ENCODE measurements at regions not wholly inside any gene's neighbourhood (a gene's known extent, or its start where the extent isn't known, plus 50 kb on each side); places are given as distances from the start of the nearest gene placed in this dataset.

DNA sequence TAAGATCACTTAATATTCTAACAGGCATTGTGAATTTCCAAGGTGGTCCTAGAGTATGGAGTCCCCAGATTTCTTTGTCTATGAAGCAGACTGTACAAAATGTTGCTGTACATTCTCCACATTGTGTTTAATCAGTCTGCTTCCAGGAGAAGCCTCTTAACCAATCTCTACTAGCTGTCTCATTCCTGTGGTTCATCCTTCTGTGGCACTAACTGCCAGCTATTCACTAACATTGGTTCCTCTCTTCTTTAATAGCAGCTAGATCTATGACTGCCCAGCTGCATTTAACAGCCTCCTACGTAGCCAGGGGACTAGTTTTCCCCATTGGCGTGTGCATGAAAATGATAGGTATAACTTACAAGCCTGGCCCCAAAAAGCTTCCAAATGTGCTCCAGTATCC lies 395.4 kb downstream of the SAMD5 start:
- no peak overlapping the region for H2AK5ac ChIP-seq (ENCODE audit: low read depth, low read length)
- no peak overlapping the region for H3K4ac ChIP-seq (ENCODE audit: low read depth, low read length)
- TF ChIP-seq POLR2A (IDR thresholded peaks at IDR 0.05; ENCODE audit: low read depth, low read length): no peak
- no peaks in the 10 kb centered on the region for H3K9me1 ChIP-seq (ENCODE audit: insufficient read depth, low read length)
- no peak overlapping the region for H4K8ac ChIP-seq (ENCODE audit: low read depth in 2 of 2, low read length in 2 of 2)
- ATAC-seq (ENCODE audit: low read depth): no peak
- no TSS peak for BruUV-seq (replicated peaks)
- no peak overlapping the region for H3K18ac ChIP-seq (ENCODE audit: low read depth, low read length)
- no peaks in the 10 kb centered on the region for H4K20me1 ChIP-seq (ENCODE audit: insufficient read depth, low read length)
- no peak overlapping the region for H2BK5ac ChIP-seq (ENCODE audit: low read depth, low read length, poor library complexity, severe bottlenecking)
- in situ Hi-C loops (cut with MboI; ENCODE audit: low sequenced_read_pairs): no loop called here
- H2AK9ac ChIP-seq (replicated peaks; ENCODE audit: low read depth, low read length, poor library complexity): no peak overlapping the region
- WGBS, 2 experiments (ENCODE audit: extremely low coverage in 2 of 2, insufficient read length in 1 of 2): 100% methylated on average over 1 of the region's 2 CpGs; no CpG with 5 or more reads in 1 of the 2 experiments
- no peak overlapping the region for H3K4me3 ChIP-seq (ENCODE audit: insufficient read depth, low read depth, low read length)
- H3K9ac ChIP-seq (ENCODE audit: low read depth, low read length): no peak overlapping the region
- no peak overlapping the region for H3K27ac ChIP-seq (ENCODE audit: insufficient read depth, low read length)
- H3K9me3 ChIP-seq (ENCODE audit: control insufficient read depth, insufficient read depth, low read length): no peaks in the 10 kb centered on the region
- H2BK20ac ChIP-seq (ENCODE audit: low read depth, low read length): no peak overlapping the region
- H4K91ac ChIP-seq (ENCODE audit: insufficient read depth, low read depth, low read length): no peak overlapping the region
- no peak overlapping the region for H2AFZ ChIP-seq (replicated peaks; ENCODE audit: low read length, poor library complexity)
- H3K4me1 ChIP-seq (ENCODE audit: control insufficient read depth, insufficient read depth, low read length): no peaks in the 10 kb centered on the region
- H4K5ac ChIP-seq (ENCODE audit: low read depth, low read length): no peak overlapping the region
- intact Hi-C loops (cut with micrococcal nuclease): no loop called here
- H3K27me3 ChIP-seq (ENCODE audit: control insufficient read depth, insufficient read depth, low read length): no peaks in the 10 kb centered on the region
- no peak overlapping the region for H3K14ac ChIP-seq (replicated peaks; ENCODE audit: low read depth, low read length)
- no peak overlapping the region for H3K56ac ChIP-seq (ENCODE audit: extremely low read depth, insufficient read depth, low read length)
- POLR2A ChIA-PET (ENCODE audit: unreplicated experiment): no interaction called here
- CTCF ChIA-PET: interaction anchor here (0.6 to 0.7 kb wide), 2 partner anchors 209 to 231 kb away, joined by 3 to 4 read pairs; no protein-coding TSS in a partner anchor
- H3K36me3 ChIP-seq (ENCODE audit: control insufficient read depth, insufficient read depth, low read length): no peaks in the 10 kb centered on the region
- H2BK15ac ChIP-seq (ENCODE audit: low read depth, low read length): no peak overlapping the region
- no peak overlapping the region for H3K4me2 ChIP-seq (ENCODE audit: low read depth, low read length)
- dilution Hi-C loops (cut with HindIII; ENCODE audit: low sequenced_read_pairs, unreplicated experiment): no loop called here
- H3K79me1 ChIP-seq (ENCODE audit: low read depth in 1 of 2, low read length in 2 of 2): no peaks in the 10 kb centered on the region
- no peak for DNase-seq
- H3K23ac ChIP-seq (ENCODE audit: low read depth, low read length): no peak overlapping the region
- H2BK120ac ChIP-seq (ENCODE audit: low read depth, low read length): no peak overlapping the region

Data from IMR-90 (cell line).